ENCODE measurements at regions not wholly inside any gene's neighbourhood (a gene's known extent, or its start where the extent isn't known, plus 50 kb on each side); places are given as distances from the start of the nearest gene placed in this dataset.

DNA sequence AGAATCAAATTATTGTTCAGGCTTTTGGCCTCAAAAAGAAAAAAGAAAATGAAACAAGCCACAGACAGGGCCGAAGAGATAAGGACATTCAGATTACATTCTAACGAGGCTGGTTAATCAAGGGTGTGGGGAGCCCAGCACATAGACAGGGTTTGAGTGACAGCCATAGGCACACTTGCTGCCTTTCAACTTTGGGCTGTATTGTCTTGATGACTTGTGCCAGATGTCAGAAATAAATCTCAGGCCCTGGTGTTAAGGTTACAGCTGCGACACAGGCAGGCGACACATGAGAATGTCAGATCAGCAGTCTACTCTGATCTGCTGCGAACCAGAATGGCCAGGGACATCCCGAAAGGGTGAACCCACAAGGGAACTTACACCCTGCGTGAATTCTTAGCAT is 231.2 kb upstream of the ARRDC4 start:
- DNase-seq = no peak

DNA sequence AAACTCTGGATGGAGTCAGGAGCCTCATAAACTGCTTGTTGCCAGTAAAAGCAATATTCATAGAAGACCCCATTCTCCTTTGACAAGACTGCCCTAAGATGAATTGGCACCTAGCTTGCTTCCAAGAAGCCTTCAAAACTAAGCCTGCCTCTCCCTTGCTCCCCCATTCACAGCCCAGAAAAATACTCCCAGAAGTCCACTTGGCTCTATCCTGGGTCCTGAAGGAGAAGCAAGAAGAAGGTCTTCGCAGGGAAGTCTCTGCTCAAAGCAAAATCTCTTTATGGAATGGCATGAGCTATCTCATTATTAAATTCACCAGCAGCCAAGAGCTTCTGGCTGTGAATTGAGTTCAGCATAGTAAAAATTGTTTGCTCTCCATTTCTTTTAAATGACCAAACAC is 230.2 kb upstream of the ARRDC4 start:
- peak in 1 of 2 experiments; percentile 11 for DNase-seq

DNA sequence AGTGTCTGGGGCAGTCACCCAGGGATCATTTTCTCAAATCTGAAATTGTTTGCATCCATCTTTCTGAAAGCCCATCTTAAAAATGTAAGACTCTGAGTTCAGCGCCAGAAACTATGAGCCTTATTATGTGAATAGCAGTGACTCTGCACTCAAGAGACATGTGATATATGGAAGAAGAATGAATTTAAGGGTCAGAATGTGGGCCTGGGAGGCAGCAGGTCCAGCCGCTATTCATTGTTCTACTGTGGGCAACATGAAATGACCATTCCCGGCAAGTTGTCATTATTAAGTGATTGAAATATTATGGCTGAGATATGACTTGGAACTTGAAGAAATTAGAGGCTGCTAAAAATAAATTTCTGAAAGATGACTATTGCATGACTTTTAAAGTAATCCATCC is 228.6 kb upstream of the ARRDC4 start:
- DNase-seq = no peak

DNA sequence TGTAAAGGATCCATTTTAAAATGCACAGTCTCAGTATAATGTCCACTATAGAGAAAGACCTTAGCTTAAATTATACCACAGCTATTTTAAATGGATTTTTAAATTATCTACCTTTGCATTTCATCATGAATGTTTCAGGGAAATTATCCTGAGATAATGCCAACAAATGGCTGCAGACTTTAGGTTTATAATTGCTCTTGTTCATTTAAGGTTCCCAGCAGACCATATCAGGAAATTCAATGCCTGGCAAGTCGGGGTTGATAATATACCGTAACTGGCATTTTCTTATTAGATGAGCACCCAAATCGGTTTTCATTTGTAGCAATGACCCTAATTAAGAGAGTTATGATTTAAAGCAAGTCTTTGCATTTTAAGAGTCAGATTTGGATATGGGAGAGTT is 227.1 kb upstream of the ARRDC4 start:
- no peak for DNase-seq

DNA sequence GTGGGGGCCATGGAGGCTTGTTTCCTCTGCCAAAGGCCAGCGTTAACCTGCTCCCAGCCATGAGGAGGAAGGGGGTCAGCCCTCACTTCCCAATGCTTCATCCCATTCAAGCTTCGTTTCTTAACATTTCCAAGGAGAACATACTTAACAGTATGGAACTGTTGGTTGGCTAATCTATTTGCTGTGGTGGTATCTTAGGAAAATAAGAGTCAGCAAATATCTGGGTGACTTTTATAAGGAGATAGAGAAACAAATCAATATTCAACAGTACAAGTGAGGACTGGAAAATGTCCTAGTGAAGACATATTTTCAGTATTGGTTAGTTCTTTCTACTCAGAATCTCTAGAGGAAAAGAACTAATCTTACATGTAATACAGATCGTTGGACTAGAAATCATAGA is 223.8 kb upstream of the ARRDC4 start:
- DNase-seq = no peak

DNA sequence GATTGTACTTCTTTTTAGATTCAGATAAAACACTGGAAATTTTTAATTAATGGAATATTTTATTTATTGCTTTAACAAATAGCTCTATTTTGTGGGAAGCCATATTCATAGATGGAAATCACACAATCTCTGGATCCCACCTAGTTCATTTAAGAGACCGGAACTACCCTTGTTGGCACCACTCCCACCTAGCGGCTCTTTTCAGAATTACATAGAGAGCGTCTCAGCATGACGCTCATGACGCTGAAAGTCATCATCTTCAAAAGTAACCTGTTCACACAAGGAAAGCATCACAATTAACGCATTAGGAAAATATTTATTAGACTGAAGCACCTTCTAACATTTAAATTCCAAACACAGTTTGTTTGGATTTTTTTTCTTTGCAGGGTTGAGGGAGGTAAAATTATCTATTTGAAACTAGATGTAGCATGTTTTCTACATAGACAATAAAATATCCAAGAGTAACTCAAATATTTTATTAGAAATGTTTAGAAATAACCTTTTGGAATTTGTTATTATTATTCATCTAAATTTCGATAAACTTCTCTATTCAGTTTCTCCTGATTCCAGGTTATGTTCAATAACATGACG is 214.9 kb upstream of the ARRDC4 start:
- DNase-seq = peak in 1 of 2 experiments; percentile 36

DNA sequence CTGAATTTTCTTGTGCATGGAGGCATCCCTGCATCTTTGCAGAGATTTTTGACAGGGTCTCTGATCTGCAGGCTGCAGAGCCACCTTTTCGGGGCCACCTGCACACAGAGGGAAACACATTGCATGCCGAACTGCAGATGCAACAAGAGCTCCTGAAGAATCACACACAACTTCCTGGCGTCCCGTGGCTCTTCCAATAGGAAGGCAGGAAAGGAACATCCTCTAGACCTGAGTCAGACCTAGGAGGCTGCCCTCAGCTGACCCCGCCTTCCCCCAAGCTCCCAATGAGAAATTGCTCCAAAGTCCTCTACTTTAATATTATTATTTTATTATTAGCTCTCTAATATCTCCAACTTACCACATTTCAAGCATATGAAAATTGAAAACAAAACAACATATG is 213.2 kb upstream of the ARRDC4 start:
- DNase-seq = no peak

DNA sequence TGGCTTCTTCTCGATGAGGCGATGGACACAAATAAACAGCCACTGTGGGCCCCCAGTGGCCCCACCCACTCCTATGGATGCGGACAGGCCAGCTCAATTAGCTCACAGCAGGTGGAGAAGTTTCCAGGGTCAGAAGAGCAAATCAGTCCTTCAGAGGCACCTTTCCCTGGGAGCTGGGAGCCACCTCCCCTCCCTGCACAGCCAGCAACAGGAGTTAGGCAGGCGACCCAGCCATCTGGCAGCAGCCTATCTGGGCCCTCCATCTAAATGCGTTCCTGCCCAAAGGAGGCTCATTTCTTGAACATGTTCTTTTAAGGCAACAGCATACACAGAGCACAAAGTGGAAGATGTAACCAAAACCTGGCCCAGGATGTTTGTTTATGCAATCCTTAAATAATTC is 211.9 kb upstream of the ARRDC4 start:
- no peak for DNase-seq

DNA sequence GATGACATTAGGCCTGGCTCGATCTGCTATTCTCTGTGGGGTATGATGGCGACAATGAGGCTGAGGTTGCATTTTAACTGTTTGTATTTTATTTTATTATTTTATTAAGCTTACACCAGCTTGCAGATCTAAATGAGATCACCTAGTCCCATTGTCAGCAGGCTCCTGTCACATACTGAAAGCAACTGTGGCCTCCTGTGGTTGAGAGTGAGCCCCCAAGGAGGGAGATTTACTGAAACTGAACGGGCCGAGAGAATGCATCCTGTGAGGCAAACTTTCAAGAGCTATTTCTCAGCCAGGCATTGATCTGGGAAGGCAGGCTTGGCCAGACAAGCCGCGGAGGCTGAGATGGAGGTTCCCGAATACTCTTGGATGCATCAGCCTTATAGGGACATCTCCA is 210.4 kb upstream of the ARRDC4 start:
- no peak for DNase-seq

DNA sequence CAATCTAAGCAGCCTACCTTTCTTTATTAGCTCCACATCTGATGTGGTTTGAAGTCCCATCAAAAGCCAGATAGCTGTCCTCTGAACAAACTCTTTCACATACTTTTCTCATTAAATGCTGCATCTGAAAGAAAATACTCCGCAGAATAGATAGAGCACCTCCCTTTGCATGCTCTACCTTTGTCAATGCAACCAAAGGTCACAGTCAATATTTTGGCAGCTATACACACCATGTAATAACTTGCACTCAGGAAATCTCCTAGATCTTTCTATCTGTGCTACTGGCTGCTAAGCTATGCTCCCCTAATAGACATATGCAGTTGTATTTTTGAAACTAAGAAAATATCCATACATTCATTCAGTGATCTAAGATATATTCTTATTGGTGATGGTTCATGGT is 204.8 kb upstream of the ARRDC4 start:
- no peak for DNase-seq

DNA sequence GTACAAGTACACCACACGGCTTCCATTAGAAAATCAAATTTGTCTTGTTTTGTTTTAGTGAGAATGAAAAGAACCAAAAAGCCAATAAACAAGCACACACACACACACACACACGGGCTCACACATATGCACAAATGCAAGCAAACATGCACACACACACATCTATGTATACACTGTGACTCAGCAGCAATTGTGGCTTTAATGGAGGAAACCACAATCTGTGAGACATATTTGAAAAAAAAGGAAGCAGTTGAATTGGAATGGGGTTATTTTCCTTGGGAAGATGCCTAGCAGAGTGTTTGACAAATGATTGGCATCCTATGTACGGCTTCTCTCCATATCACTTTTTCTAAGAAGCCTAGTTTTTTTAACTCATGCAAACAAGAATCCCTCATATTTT is 201.1 kb upstream of the ARRDC4 start:
- no peak for DNase-seq

DNA sequence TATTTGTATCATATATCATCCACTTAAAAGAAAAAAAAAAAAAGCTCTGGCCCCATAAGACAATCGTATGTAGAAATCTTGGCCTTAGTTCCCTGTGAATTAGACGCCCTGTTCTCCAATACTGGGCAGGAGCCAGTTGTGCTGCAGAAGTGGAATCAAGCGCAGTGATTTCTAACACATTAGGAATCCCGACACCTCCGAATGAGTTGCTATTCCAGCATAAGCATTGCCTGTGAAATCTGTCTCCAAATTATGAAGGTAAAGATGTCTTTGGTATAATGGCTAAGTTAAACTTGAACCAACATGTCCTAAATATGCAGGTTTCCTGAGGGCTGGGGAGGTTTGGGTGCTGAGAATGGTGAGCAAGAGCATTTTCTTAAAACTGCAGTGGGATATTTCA is 199.4 kb upstream of the ARRDC4 start:
- DNase-seq = no peak

DNA sequence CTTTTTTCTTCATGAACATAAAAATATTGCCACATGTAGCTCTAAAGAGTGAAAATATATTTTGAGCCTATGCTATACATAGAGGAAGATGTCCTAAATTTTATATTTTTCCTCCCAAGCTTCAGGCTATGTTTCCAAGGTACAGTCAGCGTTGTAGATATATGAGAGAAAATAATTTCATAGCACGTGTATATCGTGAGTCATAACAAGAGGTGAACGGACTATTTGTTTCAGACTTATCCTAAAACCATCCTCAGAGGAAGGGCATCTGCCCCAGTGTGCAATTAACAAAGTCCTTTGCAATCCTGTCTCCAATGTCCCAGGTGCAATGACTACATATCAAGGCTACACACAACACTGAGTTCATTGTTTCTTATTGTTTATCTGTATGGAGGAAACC is 177.3 kb upstream of the ARRDC4 start:
- DNase-seq = no peak

DNA sequence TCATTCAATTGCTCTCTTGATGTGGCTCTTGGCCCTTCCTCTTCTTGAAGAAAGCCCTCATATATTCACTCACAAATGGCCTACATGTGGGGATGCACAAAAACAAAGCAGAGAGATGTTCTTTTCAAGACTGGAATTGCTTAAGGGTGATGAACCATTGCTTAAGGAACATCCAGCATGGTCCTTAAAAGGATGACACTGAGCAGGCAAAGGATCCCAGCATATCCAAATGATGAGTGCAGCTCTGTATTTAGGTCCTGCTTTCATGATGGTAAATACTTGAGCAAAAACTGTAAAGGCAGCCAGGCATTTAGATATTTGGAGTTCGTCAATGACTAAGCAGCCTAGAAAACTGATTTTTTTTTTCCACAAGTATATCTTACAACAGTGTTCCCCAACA is 173.8 kb upstream of the ARRDC4 start:
- DNase-seq = no peak

DNA sequence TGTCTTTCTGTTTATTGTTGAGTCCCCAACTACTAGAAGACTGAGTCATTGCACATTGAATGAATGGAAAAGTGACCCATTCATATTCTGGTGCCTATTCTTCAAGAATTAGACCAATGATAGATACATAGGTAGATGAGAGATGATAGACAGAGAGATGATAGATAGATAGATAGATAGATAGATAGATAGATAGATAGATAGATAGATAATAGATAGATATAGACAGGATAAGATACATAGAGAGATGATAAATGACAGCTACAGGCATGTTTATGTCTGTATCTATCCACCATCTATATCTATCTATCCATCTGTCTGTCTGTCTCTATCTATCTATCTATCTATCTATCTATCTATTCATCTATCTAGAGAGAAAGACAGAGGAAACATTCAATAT is 170.3 kb upstream of the ARRDC4 start:
- no peak for DNase-seq

DNA sequence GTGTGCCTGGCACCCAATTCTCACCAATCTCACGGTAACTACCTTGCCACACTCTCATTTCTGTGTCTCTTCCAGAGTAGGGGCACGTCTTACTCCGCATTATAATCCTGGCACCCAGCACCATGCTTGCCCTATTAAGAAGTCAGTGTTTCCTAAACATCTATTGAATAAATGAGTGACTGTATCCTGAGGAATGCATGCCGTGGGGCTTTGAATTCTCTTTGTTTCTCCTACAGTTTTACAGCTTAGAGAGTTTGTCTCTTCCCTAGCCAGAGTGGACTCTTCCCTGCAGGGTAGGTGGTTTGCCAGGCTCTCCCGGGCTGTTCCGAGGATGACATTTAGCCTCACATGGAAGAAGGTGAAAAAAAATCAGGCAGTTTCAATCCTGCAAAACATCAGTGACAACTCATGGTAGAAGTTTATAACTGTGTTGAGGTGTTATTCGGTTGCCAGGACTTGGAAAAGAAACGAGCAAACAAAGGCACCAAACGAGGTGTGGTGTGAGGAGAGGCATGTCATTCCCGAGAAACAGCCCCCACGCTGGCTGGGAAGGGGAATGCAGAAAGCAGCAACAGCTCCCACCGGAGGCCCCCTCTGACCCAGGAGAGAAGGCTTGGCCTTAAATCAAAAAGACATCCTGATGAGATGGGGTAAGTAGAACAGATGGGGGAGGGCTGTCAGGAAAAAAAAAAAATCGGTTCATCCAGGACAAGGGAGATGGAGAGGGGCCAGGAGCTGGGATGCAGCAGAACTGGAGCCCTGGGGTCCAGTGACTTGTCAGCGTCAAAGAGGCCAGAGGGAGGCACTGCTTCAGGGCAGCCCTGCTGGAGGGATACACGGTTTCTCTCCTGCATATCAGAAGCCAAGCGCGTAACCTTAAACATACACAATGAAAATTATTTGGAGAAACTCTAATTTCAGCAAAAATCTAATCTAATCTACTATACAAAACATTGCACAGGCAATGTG is 168.4 kb upstream of the ARRDC4 start:
- DNase-seq = no peak

DNA sequence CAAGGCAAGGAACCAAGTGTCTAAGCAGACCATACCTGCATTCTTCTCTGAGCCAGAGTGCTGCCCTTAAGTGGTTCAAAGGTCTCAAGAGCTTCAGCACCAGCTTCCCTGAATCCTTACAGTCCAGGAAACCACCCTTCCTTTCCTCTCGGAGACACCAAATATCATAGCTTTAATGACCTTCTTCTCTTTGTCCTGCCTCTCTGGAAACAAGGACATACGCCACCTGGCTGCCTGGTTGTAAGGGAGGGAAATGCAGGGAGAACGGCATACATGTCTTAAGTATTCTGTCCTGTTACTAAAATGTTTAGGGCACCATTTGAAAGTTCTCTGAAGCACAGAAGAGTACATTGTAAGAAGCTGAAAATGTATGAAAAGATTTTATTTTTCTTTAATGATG is 155.6 kb upstream of the ARRDC4 start:
- no peak for DNase-seq

DNA sequence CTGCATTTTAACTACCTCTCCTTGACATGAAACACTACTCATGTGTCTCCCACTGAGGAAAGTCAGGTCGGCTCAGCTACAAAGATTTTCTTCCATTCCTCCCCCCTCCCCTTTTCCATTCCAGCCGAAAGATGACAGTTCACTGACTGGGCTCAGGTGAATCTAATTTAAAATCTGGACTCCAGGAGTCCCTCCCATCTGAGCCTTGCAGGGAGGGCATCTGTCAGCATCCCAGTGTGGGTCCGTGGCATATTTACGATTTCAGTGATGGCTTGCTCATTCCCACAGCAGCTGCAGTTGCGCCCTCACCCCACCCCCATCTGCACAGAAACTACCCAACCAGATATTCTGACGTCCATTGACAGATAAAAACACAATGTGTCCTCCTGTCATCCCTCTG is 153.7 kb upstream of the ARRDC4 start:
- no peak for DNase-seq

DNA sequence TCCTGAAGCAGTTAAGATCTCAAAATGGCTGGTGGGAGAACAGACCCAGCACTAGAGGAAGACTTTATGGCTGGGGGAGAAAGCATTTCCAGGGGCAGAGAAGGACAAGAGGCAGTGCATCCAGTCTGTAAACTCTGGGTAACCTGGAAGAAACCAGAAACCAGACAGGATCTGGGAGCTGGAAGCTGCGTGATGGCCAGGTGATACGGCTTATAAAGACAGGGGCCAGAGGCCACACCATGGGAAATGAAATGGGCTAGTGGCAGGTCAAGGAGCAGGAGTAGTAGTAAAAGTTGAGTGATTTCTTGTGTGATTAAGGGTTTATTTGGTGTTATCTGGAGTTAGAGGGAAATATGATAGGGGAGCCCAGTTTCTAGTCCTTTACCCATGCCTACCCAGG is 144.7 kb upstream of the ARRDC4 start:
- no peak for DNase-seq

DNA sequence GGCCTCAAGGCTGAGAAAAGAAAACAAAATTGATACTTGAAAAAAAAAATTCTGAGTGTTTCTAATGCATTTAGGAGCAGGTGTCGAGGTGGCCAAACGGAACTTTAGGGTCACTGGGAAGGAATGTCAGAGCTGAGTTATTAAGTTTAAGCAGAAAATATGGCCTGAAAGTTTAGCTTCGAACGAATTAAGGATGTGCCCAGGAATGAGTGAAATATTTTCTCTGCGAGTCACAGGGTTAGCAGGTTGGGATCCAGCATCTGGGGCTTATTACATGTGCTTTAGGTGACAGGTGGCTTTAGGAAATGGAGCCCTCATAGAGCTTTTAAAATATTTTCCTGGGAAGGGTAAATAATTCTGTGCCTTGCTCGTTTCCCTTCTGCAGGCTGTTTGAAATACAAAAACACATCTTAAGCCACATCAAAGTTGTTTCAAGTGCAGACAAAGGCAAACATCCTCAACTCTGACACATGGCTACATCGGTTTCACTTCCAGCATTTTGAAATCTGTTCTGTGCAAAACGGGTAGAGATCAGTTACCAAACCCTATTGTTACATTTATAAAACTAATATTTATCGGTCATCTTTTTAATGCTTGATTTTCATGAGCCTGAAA is 143.1 kb upstream of the ARRDC4 start:
- no peak for DNase-seq

DNA sequence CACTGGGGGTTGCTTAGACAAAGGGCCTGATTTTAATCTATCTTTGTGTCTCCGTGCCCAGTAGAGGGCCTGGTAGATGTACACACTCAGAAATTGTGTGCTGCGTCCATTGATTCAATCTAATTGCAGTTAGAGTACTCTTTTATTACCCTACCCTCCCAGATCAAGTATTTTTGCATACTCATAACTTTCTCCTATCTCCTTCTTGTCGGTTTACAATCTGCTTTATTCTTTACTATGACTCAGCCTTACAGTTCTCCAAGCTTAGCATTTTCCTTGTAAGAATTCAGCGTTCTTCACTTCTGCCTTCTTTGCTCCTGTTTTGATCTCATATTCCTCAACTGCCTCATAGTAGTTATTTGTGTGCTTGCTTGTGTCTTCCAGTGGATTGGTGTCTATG is 124.5 kb upstream of the ARRDC4 start:
- no peak for DNase-seq

DNA sequence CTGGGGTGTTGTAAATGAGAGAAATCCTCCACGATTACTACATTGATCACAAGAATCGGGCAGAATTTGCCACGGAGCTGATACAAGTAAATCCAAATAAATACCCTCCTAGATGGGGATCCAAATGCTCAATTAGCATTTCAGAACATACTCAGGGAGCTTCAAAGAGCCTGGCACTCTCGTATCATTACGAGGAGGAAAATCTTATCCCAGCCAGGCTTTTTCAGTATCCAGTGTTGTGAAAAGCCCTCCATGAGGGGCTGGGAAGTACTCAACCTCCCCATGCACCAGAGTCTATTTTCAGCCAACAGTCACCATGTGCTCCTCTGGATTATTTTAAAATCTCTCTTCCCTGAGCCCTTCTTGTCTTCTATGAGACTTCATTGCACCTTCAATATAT is 122.6 kb upstream of the ARRDC4 start:
- no peak for DNase-seq

DNA sequence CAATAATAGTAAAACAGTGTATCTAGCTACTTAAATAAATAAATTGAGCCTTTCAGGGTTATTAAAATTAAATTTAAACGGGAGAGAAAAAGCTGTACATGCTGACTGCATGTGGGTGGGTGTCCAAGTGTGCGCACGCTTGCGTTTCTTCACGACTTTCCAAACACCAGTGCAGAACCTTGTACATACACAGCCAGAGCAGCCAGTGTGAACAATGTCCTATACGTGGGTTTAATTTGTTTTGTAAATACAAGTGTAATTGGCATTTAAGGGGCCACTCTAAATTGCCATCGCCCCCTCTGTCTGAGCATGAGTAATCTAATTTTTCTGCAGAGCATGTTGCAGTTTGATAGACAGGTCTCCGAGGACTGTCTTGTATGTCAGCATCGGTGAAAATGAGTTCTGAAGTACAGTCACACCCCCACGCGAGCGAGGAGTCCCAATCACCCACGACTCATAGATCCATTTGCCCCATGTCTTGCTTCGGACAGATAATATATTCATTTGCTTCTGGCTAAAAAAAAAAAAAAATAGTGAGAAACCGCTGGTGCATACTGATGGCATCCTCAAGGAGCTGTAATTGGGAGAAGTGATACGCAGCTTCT is 121.8 kb upstream of the ARRDC4 start:
- no peak for DNase-seq

DNA sequence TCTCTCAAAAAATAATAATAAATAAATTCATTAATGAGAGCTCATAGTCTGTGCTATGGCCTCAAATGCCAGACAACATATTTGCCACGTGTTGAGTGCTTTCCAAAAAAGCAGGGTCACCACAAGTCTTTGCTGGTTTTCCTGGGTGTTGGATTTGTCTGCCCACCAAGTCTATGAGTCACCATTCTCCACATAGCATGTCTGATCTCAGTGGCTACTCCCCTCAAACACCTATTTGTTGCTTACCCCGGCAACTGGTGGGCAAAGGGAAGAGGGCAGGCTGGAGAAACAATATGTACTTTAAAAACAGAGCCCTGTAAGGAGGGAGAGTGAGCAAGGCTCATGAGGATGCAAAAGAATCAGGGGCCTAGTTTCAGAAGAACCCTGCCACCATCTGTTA is 120.0 kb upstream of the ARRDC4 start:
- no peak for DNase-seq

Data from NCI-H2081 (cell line).